ENCODE measurements at regions not wholly inside any gene's neighbourhood (a gene's known extent, or its start where the extent isn't known, plus 50 kb on each side); places are given as distances from the start of the nearest gene placed in this dataset.

- H3K27me3 ChIP-seq: no peaks in the 10 kb centered on the region
- no peaks in the 10 kb centered on the region for H3K36me3 ChIP-seq
- intact Hi-C loops (cut with DNase I): no loop called here
- H3K9me3 ChIP-seq: no peaks in the 10 kb centered on the region
- no peak for DNase-seq
- no peak overlapping the region for H3K27ac ChIP-seq
- TF ChIP-seq CTCF (IDR thresholded peaks at IDR 0.05) (no peak), POLR2AphosphoS5 (IDR thresholded peaks at IDR 0.05) (no peak), POLR2A (IDR thresholded peaks at IDR 0.05) (no peak), EP300 (IDR thresholded peaks at IDR 0.05) (no peak)
- WGBS, 2 donors: 71 to 77% methylated on average over 7 of the region's 7 CpGs
- peaks cover 0 to 6% (median 0%) of the 10 kb centered on the region in 4 donors for H3K4me1 ChIP-seq
- H3K4me3 ChIP-seq: no peak overlapping the region
These were observed 69.2 kb downstream of the MID1IP1 start for GRCh38 chrX:38870361-38870895.

DNA sequence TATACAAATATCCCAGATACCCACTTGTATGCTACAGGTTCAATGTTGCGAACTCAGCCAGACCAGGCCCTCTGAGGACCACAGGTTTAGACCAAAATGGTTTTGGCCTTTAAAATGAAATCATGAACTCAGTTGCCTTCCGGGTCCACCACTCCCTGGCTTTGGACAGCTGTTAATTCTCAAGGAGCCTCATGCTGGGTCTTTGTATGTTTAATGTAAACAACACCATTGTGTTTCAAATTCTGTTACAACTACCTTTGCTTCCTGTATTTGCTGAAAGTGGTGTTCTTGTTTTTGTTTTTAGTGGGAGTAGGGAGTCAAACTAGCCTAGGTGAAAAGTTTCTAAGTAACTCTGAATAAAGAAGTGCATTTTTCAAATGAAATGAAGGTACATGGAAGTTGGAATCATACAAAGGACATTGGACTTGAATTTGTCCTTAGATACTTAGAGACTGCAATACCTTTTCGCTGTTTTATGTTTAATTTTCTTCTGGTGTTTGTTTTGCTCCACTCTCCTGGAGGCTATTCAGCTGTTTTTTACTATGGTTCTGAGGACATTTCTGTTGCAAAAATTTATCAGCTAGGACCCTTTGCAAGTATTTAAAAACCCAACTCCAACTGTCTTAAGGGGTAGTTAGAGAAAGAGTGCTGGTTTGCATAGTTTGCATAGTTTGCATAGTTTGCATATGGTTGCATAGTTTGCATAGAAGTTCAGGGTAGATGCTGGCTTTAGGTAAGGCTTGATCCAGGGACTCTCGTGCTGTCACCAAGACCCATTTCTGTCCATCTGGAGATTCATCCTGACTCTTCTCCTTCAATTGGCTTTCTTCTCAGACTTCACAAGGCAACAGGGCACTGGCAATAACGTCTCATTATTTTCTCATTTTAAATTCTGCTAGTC is 70.1 kb downstream of the MID1IP1 start:
- intact Hi-C loops (cut with DNase I): no loop called here
- no peak for DNase-seq
- no peak overlapping the region for H3K27ac ChIP-seq
- no peaks in the 10 kb centered on the region for H3K27me3 ChIP-seq
- H3K4me3 ChIP-seq: no peak overlapping the region
- TF ChIP-seq POLR2A (IDR thresholded peaks at IDR 0.05): no peak
- TF ChIP-seq EP300 (IDR thresholded peaks at IDR 0.05): no peak
- TF ChIP-seq POLR2AphosphoS5 (IDR thresholded peaks at IDR 0.05): no peak
- TF ChIP-seq CTCF (IDR thresholded peaks at IDR 0.05): no peak
- H3K4me1 ChIP-seq: peaks cover 0 to 6% (median 0%) of the 10 kb centered on the region in 4 donors
- WGBS, 2 donors: 67 to 77% methylated on average over 5 of the region's 5 CpGs
- no peaks in the 10 kb centered on the region for H3K36me3 ChIP-seq
- no peaks in the 10 kb centered on the region for H3K9me3 ChIP-seq

GRCh38 chrX:38877366-38877765 is 76.1 kb downstream of the MID1IP1 start:
- H3K27me3 ChIP-seq: no peaks in the 10 kb centered on the region
- H3K4me3 ChIP-seq: no peak overlapping the region
- H3K27ac ChIP-seq: no peak overlapping the region
- H3K36me3 ChIP-seq: no peaks in the 10 kb centered on the region
- H3K4me1 ChIP-seq: no peaks in the 10 kb centered on the region
- intact Hi-C loops (cut with DNase I): no loop called here
- 93 to 94% methylated on average over 2 of the region's 2 CpGs for WGBS, 2 donors
- no peak for DNase-seq
- TF ChIP-seq POLR2AphosphoS5 (IDR thresholded peaks at IDR 0.05) (no peak), POLR2A (IDR thresholded peaks at IDR 0.05) (no peak), EP300 (IDR thresholded peaks at IDR 0.05) (no peak), CTCF (IDR thresholded peaks at IDR 0.05) (no peak)
- H3K9me3 ChIP-seq: no peaks in the 10 kb centered on the region

DNA sequence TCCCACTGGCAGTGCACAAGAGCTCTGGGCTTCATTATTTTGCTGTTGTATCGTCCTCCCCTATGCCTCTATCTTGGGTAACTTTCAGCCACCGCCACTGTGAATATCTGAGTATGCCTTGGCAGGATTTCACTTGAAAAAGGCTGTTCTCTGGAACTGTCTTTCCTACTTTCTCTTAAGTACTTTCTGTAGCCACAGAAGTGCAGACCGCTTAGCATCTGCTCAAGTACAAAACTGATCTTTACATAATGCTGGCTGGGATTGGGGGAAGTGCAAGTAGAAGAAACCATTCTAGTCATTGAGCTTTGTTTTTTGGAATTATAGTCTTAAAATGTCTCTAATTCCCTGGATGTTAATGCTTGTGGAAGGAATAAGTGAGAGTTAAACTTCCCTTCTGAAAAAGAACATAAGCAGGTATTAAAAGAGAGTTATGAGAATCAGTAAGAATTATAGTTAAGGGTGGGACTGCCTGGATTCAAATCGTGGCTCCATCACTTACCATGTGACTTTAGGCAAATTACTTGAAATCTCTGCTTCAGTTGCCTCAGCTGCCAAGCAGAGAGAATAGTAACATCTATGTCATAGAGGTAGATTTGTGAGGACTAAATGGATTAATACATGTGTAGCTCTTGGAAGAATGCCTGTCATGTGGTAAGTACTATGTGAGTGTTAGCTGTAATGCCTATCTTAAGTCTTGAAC is 77.5 kb downstream of the MID1IP1 start:
- TF ChIP-seq POLR2AphosphoS5 (IDR thresholded peaks at IDR 0.05): no peak
- no peak for TF ChIP-seq CTCF (IDR thresholded peaks at IDR 0.05)
- Histone ChIP-seq H3K4me1 (no peaks in the 10 kb centered on the region), H3K36me3 (no peaks in the 10 kb centered on the region), H3K27ac (no peak overlapping the region), H3K9me3 (no peaks in the 10 kb centered on the region), H3K27me3 (no peaks in the 10 kb centered on the region), H3K4me3 (no peak overlapping the region)
- no peak for DNase-seq
- intact Hi-C loops (cut with DNase I): no loop called here
- WGBS, 2 donors: 62 to 73% methylated on average over 4 of the region's 4 CpGs
